GM21390 (cell line): ENCODE measurements at regions not wholly inside any gene's neighbourhood (a gene's known extent, or its start where the extent isn't known, plus 50 kb on each side); places are given as distances from the start of the nearest gene placed in this dataset.

Experiments used
- ATAC-seq: cut with Tn5 transposase; IDR thresholded peaks from one replicate; pipeline ENCODE4 v1.9.1; 2021; ENCODE audit not compliant: unreplicated experiment

GRCh38 chr14:56918849-56919574 lies 108.7 kb upstream of the OTX2 start:
- ATAC-seq = no peak

DNA sequence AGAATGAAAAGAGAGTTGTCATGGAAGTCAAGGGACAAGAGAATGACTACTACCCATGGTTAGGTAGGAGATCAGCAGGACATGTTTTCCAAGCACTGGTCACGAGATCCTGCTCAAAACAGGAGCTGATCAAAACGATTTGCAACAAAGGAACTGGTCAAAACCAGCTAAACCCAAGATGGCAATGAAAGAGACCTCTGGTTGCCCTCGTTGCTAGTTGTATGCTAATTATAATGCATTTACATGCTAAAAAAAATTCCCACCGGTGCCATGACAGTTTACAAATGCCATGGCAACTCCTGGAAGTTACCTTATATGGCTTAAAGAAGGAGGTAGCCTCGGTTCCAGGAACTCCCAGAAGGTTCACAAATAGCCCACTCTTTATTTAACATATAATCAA lies 95.0 kb upstream of the OTX2 start:
- ATAC-seq = no peak

DNA sequence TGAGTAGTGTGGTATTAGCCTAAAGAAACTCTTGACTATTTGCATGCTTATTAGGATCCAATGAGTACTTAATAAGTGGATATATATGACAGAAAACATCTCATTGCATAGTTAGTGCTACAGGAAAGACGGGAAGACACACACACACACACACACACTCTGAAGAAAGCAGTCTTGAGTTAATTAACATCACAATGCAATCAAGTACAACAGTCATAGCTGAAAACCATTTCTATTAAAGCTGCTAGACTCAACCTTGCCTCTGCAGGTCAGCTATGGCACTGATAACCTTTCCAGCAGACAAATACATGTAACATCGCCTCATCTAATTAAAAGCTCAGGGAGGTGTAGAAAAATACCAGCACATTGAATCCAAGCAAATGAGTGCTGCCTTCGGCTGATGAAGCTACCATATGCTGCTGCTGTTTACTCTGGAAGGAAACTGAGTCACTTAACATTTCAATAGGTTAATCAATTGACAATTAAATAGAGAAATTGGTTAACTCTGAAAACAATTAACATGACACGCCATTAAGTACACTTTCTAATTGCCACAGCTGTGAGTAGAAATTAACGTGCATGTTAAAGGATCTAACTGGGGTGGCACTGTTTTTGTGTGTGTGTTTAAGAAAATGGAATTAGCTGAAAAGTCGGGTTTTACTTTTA lies 93.2 kb upstream of the OTX2 start:
- no peak for ATAC-seq

GRCh38 chr14:56902385-56902784 lies 92.1 kb upstream of the OTX2 start:
- ATAC-seq = no peak

DNA sequence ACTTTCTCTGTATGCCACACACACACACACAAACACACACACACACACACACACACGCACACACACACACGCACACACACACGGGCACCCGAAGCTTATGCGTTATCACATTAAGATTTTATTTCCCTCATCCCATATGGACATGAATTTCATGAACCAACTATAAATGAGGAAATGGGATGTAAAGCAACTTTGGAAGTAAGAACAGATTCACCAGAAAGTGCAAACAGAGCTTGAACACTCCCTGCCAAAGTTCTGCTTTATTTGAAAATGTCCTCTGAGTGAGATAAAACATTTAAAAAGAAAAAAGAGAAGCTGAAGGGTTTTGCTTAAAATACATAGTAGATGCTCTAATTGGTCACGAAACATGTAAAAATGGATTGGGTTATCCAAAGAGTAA lies 90.4 kb upstream of the OTX2 start:
- ATAC-seq = no peak

DNA sequence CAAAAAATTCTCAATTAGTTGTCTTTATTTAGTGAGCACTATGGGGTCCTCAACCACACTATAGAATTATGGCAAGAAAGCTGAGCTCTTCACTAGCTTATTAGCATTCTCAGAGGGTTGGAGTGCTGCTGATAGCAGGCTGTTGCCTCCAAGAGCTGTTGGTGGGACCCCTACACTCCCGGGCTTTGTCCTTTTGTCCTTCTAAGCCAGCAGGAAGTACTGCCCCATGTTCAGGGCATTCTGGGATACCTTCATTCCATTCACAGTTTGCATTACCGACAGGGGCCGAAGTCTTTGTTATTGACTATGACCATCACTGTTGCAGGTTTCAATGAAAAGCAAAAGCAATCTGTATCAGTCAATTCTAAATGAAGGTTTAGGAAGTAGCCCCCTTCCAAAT lies 89.5 kb upstream of the OTX2 start:
- ATAC-seq = no peak

- no peak for ATAC-seq
Observed at GRCh38 chr14:56896922-56897321, 86.6 kb upstream of the OTX2 start.

GRCh38 chr14:56896231-56896630 lies 86.0 kb upstream of the OTX2 start:
- ATAC-seq = no peak

- ATAC-seq = no peak
Observed at GRCh38 chr14:56895154-56895553, 84.9 kb upstream of the OTX2 start.

- ATAC-seq = no peak
Observed at GRCh38 chr14:56894591-56894991, 84.3 kb upstream of the OTX2 start.

DNA sequence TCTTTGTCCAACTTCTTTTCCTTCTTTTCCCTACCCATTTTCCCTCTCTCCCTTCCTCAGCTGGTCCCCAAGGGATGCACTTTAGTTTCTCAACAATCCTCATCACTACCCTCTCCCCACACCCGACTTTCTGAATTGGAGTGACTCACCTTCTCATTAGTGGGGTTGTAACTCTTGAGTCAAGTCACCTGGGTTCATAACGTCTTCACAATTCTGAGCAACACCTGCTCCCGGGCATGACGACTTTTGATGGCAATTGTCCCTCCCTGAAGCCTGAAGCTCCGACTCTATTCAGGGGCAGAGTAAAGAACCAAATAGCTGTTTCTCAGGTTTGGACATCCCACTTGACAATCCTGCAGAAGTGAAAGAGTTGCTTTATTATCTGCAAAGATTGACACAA lies 82.7 kb upstream of the OTX2 start:
- no peak for ATAC-seq

GRCh38 chr14:56891226-56891625 lies 80.9 kb upstream of the OTX2 start:
- no peak for ATAC-seq

DNA sequence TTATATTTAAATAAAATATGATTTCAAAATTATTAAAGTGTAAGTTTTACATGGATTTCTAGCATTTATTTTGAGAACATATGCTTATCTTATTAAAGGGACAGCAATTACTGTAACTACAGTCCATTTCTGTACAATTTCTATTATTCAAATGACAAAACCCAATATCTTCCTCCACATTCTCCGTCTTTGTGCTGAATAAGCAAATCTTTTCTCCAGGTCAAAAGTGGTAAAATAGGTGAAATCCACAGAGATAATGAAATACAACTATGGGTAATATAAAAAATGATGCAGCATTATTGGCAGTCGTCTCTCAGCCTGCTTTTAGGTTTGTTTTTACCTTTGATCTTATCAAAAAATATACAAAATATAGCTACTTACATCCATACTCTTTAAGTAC lies 79.4 kb upstream of the OTX2 start:
- no peak for ATAC-seq

DNA sequence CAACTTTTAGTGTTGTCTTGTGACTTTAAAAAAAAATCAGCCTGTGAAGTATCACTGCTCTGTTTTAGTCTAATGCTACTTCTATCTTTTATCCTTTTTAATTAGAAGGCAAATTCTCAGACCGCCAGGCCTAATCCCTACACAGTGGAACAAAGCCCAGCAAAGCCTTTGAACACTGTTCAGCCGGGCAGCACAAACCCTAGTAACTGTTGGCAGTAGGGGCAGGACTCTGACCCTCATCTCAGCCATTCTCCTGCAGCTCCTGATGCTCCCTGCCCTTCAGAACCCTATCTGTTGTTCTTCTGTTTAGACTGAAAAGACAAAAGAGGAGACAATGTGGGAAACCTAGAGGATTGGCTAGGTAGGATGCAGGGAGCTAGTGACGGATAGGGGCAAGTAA lies 78.0 kb upstream of the OTX2 start:
- no peak for ATAC-seq

DNA sequence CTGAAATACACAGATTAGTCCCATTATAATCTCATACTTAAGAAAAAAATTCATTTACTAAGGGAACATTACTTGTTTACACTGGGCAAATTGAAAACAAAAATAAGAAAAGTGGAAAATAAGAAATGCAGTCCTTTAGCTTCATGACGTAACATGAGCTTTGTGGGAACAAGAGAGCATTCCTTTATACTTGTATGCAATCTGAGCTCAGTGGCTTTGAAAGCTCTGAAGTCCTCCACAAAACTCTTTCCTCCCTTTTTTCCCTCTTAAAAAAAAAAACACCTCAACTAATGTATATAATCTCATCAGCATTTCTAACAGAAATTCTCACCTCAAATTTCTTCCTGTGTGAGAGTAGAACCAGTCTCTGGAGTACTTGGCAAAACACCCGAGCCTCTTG lies 76.9 kb upstream of the OTX2 start:
- ATAC-seq = no peak

GRCh38 chr14:56886471-56887062 lies 76.3 kb upstream of the OTX2 start:
- no peak for ATAC-seq

- ATAC-seq = no peak
Observed at GRCh38 chr14:56885825-56886224, 75.5 kb upstream of the OTX2 start.

DNA sequence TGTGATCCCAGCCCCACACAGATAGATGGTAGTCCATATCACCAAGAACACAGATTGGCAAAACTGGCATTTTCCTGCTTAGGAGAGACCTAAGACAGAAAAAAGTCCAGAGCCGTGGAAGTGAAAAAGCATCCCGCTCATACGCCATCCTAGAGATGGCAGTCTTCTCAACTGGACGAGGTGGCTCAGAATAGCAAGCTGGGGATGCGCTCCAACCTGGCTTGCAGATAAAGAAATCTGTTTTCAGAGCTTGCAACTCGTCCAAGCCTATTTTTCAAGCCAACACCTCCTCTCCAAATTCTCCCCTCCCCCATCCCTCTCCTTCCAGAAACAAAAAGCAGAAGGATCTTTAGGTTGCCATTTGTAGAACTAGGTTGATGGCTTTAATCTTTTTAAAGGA lies 74.3 kb upstream of the OTX2 start:
- no peak for ATAC-seq

DNA sequence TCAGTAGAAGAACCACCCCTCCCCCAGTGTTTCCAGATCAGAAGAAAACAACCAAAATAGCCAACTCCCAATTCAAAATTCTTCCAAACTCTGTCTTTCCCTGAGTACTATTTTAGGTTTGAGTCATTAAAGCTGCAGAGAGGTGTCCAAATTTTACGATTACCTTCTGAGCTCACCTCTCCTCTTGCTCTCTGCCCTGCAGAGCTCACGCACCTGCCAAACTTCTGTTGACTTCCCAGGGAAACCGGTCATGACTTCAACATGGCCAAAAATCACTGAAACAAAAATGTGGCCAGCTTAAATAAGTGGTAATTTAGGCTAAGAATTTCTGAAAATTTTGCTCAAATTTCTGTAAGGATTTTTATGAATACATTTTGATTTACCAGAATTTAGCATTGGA lies 70.9 kb upstream of the OTX2 start:
- no peak for ATAC-seq

DNA sequence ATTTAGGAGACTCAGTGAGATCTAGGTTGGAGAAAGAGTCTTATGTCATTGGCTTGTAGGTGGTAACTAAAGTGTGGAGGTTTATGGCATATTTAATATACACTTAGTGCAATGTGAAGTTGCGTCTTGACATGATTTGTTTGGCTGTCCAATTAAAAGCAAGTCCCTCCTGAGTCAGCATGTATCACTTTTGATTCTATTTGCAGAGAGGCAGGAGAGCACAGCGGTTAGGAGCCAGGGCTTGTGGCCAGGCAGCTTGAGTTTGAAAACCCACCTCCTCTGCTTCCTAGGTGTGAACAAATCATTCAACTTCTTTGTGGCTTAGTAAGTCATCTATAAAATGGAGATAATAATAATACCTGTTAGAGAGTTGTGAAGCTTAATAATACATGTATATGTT lies 68.5 kb upstream of the OTX2 start:
- no peak for ATAC-seq

DNA sequence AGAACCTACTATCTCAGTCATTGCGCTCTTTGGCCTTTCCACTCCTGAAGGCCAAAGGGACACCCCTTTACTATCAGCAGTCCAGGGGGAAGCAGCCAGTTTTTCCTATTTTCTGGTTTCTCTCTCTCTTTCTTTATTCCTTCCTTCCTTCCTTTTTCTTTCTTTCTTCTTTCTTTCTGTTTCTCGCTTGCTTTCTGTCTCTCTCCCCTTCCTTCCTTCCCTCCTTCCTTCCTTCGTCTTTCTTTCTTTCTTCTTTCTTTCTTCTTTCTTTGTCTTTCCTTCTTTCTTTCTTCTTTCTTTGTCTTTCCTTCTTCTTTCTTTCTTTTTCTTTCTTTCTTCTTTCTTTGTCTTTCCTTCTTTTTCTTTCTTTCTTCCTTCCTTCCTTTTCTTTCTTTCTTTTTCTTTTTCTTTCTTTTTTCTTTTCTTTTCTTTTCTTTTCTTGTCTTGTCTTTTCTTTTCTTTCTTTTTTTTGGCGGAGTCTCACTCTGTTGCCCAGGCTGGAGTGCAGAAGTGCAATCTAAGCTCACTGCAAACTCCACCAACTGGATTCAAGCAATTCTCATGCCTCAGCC lies 64.9 kb upstream of the OTX2 start:
- no peak for ATAC-seq

GRCh38 chr14:56874375-56874774 lies 64.1 kb upstream of the OTX2 start:
- no peak for ATAC-seq
